GM19351 (cell line): ENCODE measurements at regions not wholly inside any gene's neighbourhood (a gene's known extent, or its start where the extent isn't known, plus 50 kb on each side); places are given as distances from the start of the nearest gene placed in this dataset.
"Not testable (repeated sequence)": the region's sequence is repeated elsewhere in the genome, so short reads cannot be mapped to it uniquely, and the experiment has no call there.

ENCODE experiments used
- ATAC-seq: cut with Tn5 transposase; IDR thresholded peaks from one replicate; pipeline ENCODE4 v1.9.1; 2021; ENCODE audit warnings: mild to moderate bottlenecking, moderate library complexity; ENCODE audit not compliant: unreplicated experiment

- ATAC-seq, result no peak
Measured at GRCh38 chr1:220420726-220421125, 107.2 kb upstream of the MARK1 start.

GRCh38 chr1:220412382-220412781 is 115.6 kb upstream of the MARK1 start:
- not testable (repeated sequence) for ATAC-seq

GRCh38 chr1:220410611-220411010 is 117.3 kb upstream of the MARK1 start:
- ATAC-seq, result no peak

GRCh38 chr1:220409771-220410595 is 118.0 kb upstream of the MARK1 start:
- ATAC-seq, result no peak

- no peak for ATAC-seq
Measured at GRCh38 chr1:220407191-220407590, 120.7 kb upstream of the MARK1 start.

- ATAC-seq, result no peak
Measured at GRCh38 chr1:220398238-220398637, 126.0 kb upstream of the RAB3GAP2 start.

GRCh38 chr1:220391491-220391890 is 119.2 kb upstream of the RAB3GAP2 start:
- ATAC-seq, result no peak

- no peak for ATAC-seq
Measured at GRCh38 chr1:220389634-220390033, 117.4 kb upstream of the RAB3GAP2 start.

- no peak for ATAC-seq
Measured at GRCh38 chr1:220386494-220387195, 114.4 kb upstream of the RAB3GAP2 start.

GRCh38 chr1:220385158-220385557 is 112.9 kb upstream of the RAB3GAP2 start:
- no peak for ATAC-seq

- ATAC-seq, result no peak
Measured at GRCh38 chr1:220382994-220383393, 110.7 kb upstream of the RAB3GAP2 start.

- ATAC-seq, result no peak
Measured at GRCh38 chr1:220380885-220381284, 108.6 kb upstream of the RAB3GAP2 start.

- no peak for ATAC-seq
Measured at GRCh38 chr1:220378571-220379302, 106.5 kb upstream of the RAB3GAP2 start.

GRCh38 chr1:220375715-220376114 is 103.5 kb upstream of the RAB3GAP2 start:
- ATAC-seq, result no peak

GRCh38 chr1:220374449-220374848 is 102.2 kb upstream of the RAB3GAP2 start:
- no peak for ATAC-seq

GRCh38 chr1:220372451-220372850 is 100.2 kb upstream of the RAB3GAP2 start:
- ATAC-seq, result no peak

- ATAC-seq, result no peak
Measured at GRCh38 chr1:220371324-220371723, 99.1 kb upstream of the RAB3GAP2 start.

- ATAC-seq, result no peak
Measured at GRCh38 chr1:220370041-220370700, 97.9 kb upstream of the RAB3GAP2 start.

GRCh38 chr1:220369511-220369910 is 97.3 kb upstream of the RAB3GAP2 start:
- no peak for ATAC-seq

- peak; percentile 53 for ATAC-seq
Measured at GRCh38 chr1:220368352-220369265, 96.4 kb upstream of the RAB3GAP2 start.
